HEK293T (cell line): ENCODE measurements at regions not wholly inside any gene's neighbourhood (a gene's known extent, or its start where the extent isn't known, plus 50 kb on each side); places are given as distances from the start of the nearest gene placed in this dataset.

Experiments
- ARNT ChIP-seq: fragments of 450-650 bp; IDR thresholded peaks from 2 replicates; pipeline ENCODE4 v1.6.1; 2017; ENCODE audit warnings: mild to moderate bottlenecking
- BHLHE40 ChIP-seq: fragments of 450-650 bp; IDR thresholded peaks from 2 replicates; pipeline ENCODE4 v1.6.1; 2016; ENCODE audit warnings: mild to moderate bottlenecking, moderate library complexity, borderline replicate concordance
- ELF4 ChIP-seq: fragments of 450-650 bp; IDR thresholded peaks from 2 replicates; pipeline ENCODE4 v1.6.1; 2017; ENCODE audit warnings: antibody characterized with exemption
- FOXA1 ChIP-seq: fragments of 450-650 bp; IDR thresholded peaks from 2 replicates; pipeline ENCODE4 v1.6.1; 2016; ENCODE audit warnings: mild to moderate bottlenecking
- FOXM1 ChIP-seq: fragments of 450-650 bp; IDR thresholded peaks from 2 replicates; pipeline ENCODE4 v1.6.1; 2017; ENCODE audit warnings: mild to moderate bottlenecking, borderline replicate concordance
- PKNOX1 ChIP-seq: fragments of 450-650 bp; IDR thresholded peaks from 2 replicates; pipeline ENCODE4 v1.6.1; 2016
- ZNF384 ChIP-seq: fragments of 450-650 bp; IDR thresholded peaks from 2 replicates; pipeline ENCODE4 v1.6.1; 2016

- TF ChIP-seq FOXM1 (no peak), FOXA1 (no peak), ARNT (no peak), ELF4 (no peak), ZNF384 (no peak), BHLHE40 (no peak), PKNOX1 (no peak)
These were observed 986.5 kb downstream of the PCDH17 start for GRCh38 chr13:58617880-58618665.
